Small intestine (tissue), 7 donors: ENCODE measurements at regions not wholly inside any gene's neighbourhood (a gene's known extent, or its start where the extent isn't known, plus 50 kb on each side); places are given as distances from the start of the nearest gene placed in this dataset.

Experiments
- DNase-seq, 2 donors: peaks; one replicate each; pipeline versions ENCODE4 v3.0.0 to v3.0.0-alpha.2; 2013
- FAIRE-seq: peaks from 2 replicates; lab custom pipeline; 2012; peaks lifted over from hg19 to GRCh38; lab: Jason Lieb, UNC
- H3K27ac ChIP-seq, 3 donors: one replicate each; pipeline ENCODE4 v1.5.1; 2013; ENCODE audit warnings: low read length in 2 of 3, mild to moderate bottlenecking in 2 of 3, control low read depth in 1 of 3, inconsistent platforms in 1 of 3, low read depth in 1 of 3, moderate library complexity in 1 of 3
- H3K27me3 ChIP-seq, 3 donors: one replicate each; pipeline ENCODE4 v1.6.1; 2013; ENCODE audit warnings: low read length in 3 of 3, inconsistent platforms in 1 of 3; ENCODE audit not compliant: control insufficient read depth in 3 of 3, insufficient read depth in 3 of 3
- H3K36me3 ChIP-seq, 3 donors: one replicate each; pipeline ENCODE4 v1.6.1; 2013; ENCODE audit warnings: low read length in 3 of 3, inconsistent platforms in 1 of 3, low read depth in 1 of 3, mild to moderate bottlenecking in 1 of 3, moderate library complexity in 1 of 3; ENCODE audit not compliant: control insufficient read depth in 3 of 3, insufficient read depth in 2 of 3
- H3K4me1 ChIP-seq, 3 donors: one replicate each; pipeline ENCODE4 v1.6.1; 2013; ENCODE audit warnings: low read length in 2 of 3, inconsistent platforms in 1 of 3, low read depth in 1 of 3, mild to moderate bottlenecking in 1 of 3, moderate library complexity in 1 of 3; ENCODE audit not compliant: control insufficient read depth in 3 of 3, insufficient read depth in 2 of 3
- H3K4me3 ChIP-seq, 3 donors: one replicate each; pipeline ENCODE4 v1.5.1; 2013; ENCODE audit warnings: low read length in 3 of 3, control low read depth in 1 of 3, inconsistent platforms in 1 of 3, low read depth in 1 of 3, mild to moderate bottlenecking in 1 of 3, moderate library complexity in 1 of 3
- H3K9me3 ChIP-seq, 2 donors: one replicate each; pipeline ENCODE4 v1.6.1; 2013; ENCODE audit warnings: low read depth in 1 of 2, low read length in 1 of 2; ENCODE audit not compliant: control insufficient read depth in 2 of 2, insufficient read depth in 1 of 2
- WGBS, 3 donors: extraction: QIAGEN DNeasy Blood & Tissue Kit; methylation state at CpG; one replicate each; pipeline ENCODE4 v1.1.7; 2013; 5-methylcytosine and 5-hydroxymethylcytosine counted together
- donor health status: healthy with polysubstance abuse.
- donor health status: control.
- donor health status: control.
- donor health status: Bipolar disorder and iron deficiency.
- donor health status: healthy.

GRCh38 chr3:187434524-187434923 lies 66.3 kb downstream of the RTP4 start:
- WGBS, 3 donors: 36 to 57% (median 40%) methylated on average over 2 of the region's 2 CpGs

GRCh38 chr3:187430576-187430975 lies 62.4 kb downstream of the RTP4 start:
- Histone ChIP-seq H3K27me3 (no peaks in the 10 kb centered on the region), H3K36me3 (no peaks in the 10 kb centered on the region), H3K4me3 (no peak overlapping the region), H3K9me3 (no peaks in the 10 kb centered on the region), H3K27ac (no peak overlapping the region), H3K4me1 (no peaks in the 10 kb centered on the region)
- DNase-seq (no peak), FAIRE-seq (no peak)
- whole genome bisulfite sequencing, 3 donors: 44 to 48% (median 47%) methylated on average over 5 of the region's 5 CpGs

More at GRCh38 chr3:187434524-187434923, 66.3 kb downstream of the RTP4 start:
- DNase-seq: no peak
- Histone ChIP-seq H3K4me1 (no peaks in the 10 kb centered on the region), H3K27ac (no peak overlapping the region), H3K36me3 (no peaks in the 10 kb centered on the region), H3K27me3 (no peaks in the 10 kb centered on the region), H3K9me3 (no peaks in the 10 kb centered on the region), H3K4me3 (no peak overlapping the region)
- FAIRE-seq: no peak
